Nephron progenitor cell (in vitro differentiated cells): ENCODE measurements at regions not wholly inside any gene's neighbourhood (a gene's known extent, or its start where the extent isn't known, plus 50 kb on each side); places are given as distances from the start of the nearest gene placed in this dataset.
"Not testable (repeated sequence)": the region's sequence is repeated elsewhere in the genome, so short reads cannot be mapped to it uniquely, and the experiment has no call there.

Source experiments
- DNase-seq: peaks from one replicate; pipeline ENCODE4 v3.0.0; 2021
- H3K27ac Mint-ChIP-seq: 2 replicates; pipeline ENCODE4 v1.8.0; 2021; ENCODE audit warnings: mild to moderate bottlenecking, moderate library complexity, mixed read lengths
- H3K27me3 Mint-ChIP-seq: 2 replicates; pipeline ENCODE4 v1.8.0; 2021; ENCODE audit warnings: mild to moderate bottlenecking, low read depth, mixed read lengths; ENCODE audit not compliant: poor library complexity
- H3K36me3 Mint-ChIP-seq: 2 replicates; pipeline ENCODE4 v1.8.0; 2021; ENCODE audit warnings: low read depth, mixed read lengths
- H3K4me1 Mint-ChIP-seq: 2 replicates; pipeline ENCODE4 v1.8.0; 2021; ENCODE audit warnings: mixed read lengths
- H3K4me3 Mint-ChIP-seq: 2 replicates; pipeline ENCODE4 v1.8.0; 2021; ENCODE audit warnings: mild to moderate bottlenecking, moderate library complexity, mixed read lengths
- H3K9me3 Mint-ChIP-seq: 2 replicates; pipeline ENCODE4 v1.8.0; 2021; ENCODE audit warnings: mild to moderate bottlenecking, moderate library complexity, mixed read lengths
- TF ChIP-seq, protein P1 (sequence below): fragments of 200-600 bp; sonication (generic); IDR thresholded peaks from 2 replicates; pipeline ENCODE4 v1.5.0; 2021; ENCODE audit warnings: antibody characterized with exemption

DNA sequence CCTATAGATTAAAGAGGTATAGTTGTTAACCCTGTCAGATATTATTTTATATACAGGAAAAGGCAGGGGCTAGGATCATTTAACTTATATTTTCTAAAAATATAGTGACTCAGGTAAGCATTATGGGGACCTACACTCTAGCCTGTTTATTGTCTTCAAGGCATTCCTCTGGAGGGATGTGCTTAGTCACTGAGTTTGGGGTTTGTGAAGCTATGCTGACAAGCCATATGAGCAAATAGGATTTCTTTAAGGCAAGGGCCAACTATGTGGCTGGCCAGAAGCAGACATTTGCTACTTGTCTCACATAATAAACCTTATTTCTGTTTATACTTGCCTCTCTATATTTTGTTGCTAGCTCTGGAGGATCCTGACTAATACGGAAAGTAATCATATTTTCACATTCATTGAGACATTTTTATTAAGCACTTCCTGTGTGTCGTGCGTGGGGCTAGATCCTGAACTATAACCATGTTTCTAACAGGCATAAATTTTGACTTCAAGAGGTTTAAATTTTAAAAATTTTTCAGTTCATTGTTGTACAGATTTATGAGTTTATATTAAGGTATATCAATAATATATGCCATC is 153.4 kb downstream of the OTOL1 start:
- TF ChIP-seq, protein P1, sequence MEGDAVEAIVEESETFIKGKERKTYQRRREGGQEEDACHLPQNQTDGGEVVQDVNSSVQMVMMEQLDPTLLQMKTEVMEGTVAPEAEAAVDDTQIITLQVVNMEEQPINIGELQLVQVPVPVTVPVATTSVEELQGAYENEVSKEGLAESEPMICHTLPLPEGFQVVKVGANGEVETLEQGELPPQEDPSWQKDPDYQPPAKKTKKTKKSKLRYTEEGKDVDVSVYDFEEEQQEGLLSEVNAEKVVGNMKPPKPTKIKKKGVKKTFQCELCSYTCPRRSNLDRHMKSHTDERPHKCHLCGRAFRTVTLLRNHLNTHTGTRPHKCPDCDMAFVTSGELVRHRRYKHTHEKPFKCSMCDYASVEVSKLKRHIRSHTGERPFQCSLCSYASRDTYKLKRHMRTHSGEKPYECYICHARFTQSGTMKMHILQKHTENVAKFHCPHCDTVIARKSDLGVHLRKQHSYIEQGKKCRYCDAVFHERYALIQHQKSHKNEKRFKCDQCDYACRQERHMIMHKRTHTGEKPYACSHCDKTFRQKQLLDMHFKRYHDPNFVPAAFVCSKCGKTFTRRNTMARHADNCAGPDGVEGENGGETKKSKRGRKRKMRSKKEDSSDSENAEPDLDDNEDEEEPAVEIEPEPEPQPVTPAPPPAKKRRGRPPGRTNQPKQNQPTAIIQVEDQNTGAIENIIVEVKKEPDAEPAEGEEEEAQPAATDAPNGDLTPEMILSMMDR, result no peak
- no peaks in the 10 kb centered on the region for H3K36me3 Mint-ChIP-seq
- H3K4me1 Mint-ChIP-seq, result no peaks in the 10 kb centered on the region
- DNase-seq, result no peak
- H3K27me3 Mint-ChIP-seq, result peaks cover 5% of the 10 kb centered on the region
- H3K4me3 Mint-ChIP-seq, result no peak overlapping the region
- H3K9me3 Mint-ChIP-seq, result peaks cover 7% of the 10 kb centered on the region
- no peak overlapping the region for H3K27ac Mint-ChIP-seq

DNA sequence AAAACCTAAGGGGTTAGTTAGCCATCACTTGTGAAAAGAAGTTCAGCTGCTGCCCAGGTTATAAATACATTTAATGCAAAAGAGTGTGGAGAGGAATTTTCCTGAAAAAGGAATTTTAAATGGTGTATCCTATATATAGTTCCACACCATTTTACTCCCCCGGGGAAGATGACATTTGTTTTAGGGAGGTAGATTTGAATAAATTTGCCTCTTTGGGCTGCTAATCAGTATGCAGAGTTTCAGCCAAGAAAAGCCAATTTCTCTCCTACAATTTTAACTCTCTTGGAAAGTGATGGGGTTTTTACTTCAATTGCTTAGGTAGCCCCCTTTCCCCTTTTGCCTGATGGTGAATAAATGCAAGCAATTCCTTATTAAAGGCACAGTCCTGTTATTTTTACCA is 161.2 kb downstream of the OTOL1 start:
- DNase-seq, result no peak
- Mint-ChIP-seq H3K27ac (no peak overlapping the region), H3K27me3 (no peaks in the 10 kb centered on the region), H3K36me3 (no peaks in the 10 kb centered on the region), H3K4me3 (no peak overlapping the region), H3K4me1 (peaks cover 7% of the 10 kb centered on the region), H3K9me3 (peaks cover 4% of the 10 kb centered on the region)
- TF ChIP-seq, protein P1, result no peak

- Mint-ChIP-seq H3K9me3 (peaks cover 6% of the 10 kb centered on the region), H3K4me1 (no peaks in the 10 kb centered on the region), H3K4me3 (no peak overlapping the region), H3K27ac (no peak overlapping the region), H3K27me3 (peaks cover 4% of the 10 kb centered on the region), H3K36me3 (no peaks in the 10 kb centered on the region)
- no peak for DNase-seq
- TF ChIP-seq, protein P1, result no peak
Observed at GRCh38 chr3:161671141-161671540, 174.5 kb downstream of the OTOL1 start.

DNA sequence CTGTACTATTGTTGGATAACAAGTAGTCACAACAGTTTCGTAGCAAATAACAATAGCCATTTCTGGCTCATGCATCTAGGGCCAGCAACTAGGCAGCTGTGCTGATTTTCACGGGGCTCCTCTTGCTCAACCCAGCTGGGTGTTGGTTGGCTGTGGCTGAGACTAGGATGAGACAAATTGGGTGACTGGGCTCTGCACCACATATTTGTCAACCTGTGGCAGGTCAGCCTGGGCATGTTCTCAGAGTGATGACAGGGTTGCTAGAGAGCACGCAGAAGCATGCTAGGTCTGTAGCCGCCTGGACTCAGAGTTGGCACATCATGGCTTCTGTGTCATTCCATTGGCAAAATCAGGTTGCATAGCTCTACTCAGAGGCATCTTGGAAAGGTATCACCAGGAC is 175.9 kb downstream of the OTOL1 start:
- H3K27ac Mint-ChIP-seq, result no peak overlapping the region
- H3K36me3 Mint-ChIP-seq, result no peaks in the 10 kb centered on the region
- no peak overlapping the region for H3K4me3 Mint-ChIP-seq
- H3K27me3 Mint-ChIP-seq, result peaks cover 4% of the 10 kb centered on the region
- TF ChIP-seq, protein P1, result no peak
- no peaks in the 10 kb centered on the region for H3K4me1 Mint-ChIP-seq
- no peak for DNase-seq
- peaks cover 6% of the 10 kb centered on the region for H3K9me3 Mint-ChIP-seq

GRCh38 chr3:161673866-161674265 is 177.3 kb downstream of the OTOL1 start:
- TF ChIP-seq, protein P1, result no peak
- Mint-ChIP-seq H3K27me3 (peaks cover 4% of the 10 kb centered on the region), H3K36me3 (no peaks in the 10 kb centered on the region), H3K27ac (no peak overlapping the region), H3K9me3 (peaks cover 6% of the 10 kb centered on the region), H3K4me1 (no peaks in the 10 kb centered on the region), H3K4me3 (no peak overlapping the region)
- no peak for DNase-seq

- H3K9me3 Mint-ChIP-seq, result peaks cover 6% of the 10 kb centered on the region
- DNase-seq, result no peak
- peaks cover 4% of the 10 kb centered on the region for H3K27me3 Mint-ChIP-seq
- H3K36me3 Mint-ChIP-seq, result no peaks in the 10 kb centered on the region
- H3K4me3 Mint-ChIP-seq, result no peak overlapping the region
- TF ChIP-seq, protein P1, result no peak
- H3K4me1 Mint-ChIP-seq, result no peaks in the 10 kb centered on the region
- H3K27ac Mint-ChIP-seq, result no peak overlapping the region
Observed at GRCh38 chr3:161674402-161674801, 177.8 kb downstream of the OTOL1 start.

DNA sequence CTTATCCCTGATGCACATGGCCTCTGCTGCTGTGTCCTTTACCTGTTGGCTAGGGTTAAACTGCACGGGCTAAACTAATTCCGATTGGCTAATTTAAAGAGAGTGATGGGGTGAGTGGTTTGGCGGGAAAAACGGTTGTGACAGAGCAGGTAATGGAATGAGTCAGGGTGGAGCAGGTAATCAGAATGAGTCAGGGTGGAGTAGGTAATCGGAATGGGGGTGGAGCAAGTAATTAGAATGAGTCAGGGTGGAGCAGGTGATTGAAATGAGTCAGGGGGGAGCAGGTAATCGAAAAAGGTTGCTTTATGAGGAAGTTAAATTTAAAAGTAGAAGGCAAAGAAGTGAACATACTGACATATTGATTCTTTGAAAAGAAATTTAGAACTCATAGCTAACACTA is 185.2 kb downstream of the OTOL1 start:
- H3K4me3 Mint-ChIP-seq, DNase-seq, H3K27ac Mint-ChIP-seq: not testable (repeated sequence)

More for the DNA sequence above, 185.2 kb downstream of the OTOL1 start:
- H3K27me3 Mint-ChIP-seq, H3K36me3 Mint-ChIP-seq, H3K9me3 Mint-ChIP-seq, H3K4me1 Mint-ChIP-seq: not testable (repeated sequence)
